Cardiac fibroblast (primary cell): ENCODE measurements at regions not wholly inside any gene's neighbourhood (a gene's known extent, or its start where the extent isn't known, plus 50 kb on each side); places are given as distances from the start of the nearest gene placed in this dataset.

ENCODE experiments used
- DNase-seq, 2 donors: peaks; one replicate each; pipeline versions ENCODE4 v3.0.0 to v3.0.0-alpha.2; 2010; ENCODE audit warnings: low read depth in 2 of 2
- H3K4me3 ChIP-seq, 2 donors: replicated peaks in 1 of 2; 1 replicate in 1 of 2; 2 replicates in 1 of 2; pipeline ENCODE4 v1.5.1; 2011; ENCODE audit warnings: low read depth in 2 of 2, low read length in 2 of 2, mild to moderate bottlenecking in 2 of 2, moderate library complexity in 1 of 2
- CTCF ChIP-seq: IDR thresholded peaks from one replicate; pipeline ENCODE4 v1.5.1; 2011; ENCODE audit warnings: low read depth, mild to moderate bottlenecking, low read length, inconsistent platforms

DNA sequence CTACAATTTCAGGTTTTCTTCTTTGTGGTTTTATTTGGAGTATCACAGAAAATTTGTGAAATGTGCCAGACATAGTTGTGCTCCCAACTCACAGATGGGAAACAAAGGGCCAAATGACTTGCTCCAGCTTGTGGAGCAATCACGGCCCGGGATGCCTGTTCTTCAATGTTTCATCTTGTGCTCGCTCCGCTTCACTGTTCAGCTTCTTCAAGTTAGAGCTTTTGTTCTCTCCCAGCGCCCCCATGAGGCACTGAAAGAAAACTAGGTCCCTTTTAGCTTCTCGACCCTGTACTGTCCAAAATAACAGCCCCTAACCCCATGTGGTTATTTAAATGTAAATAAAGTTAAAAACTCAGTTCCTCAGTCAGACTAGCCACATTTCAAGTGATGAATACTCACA is 187.9 kb upstream of the STXBP6 start:
- H3K4me3 ChIP-seq: no peak overlapping the region
- DNase-seq: peak; percentile 1 to 31
- TF ChIP-seq CTCF: no peak

DNA sequence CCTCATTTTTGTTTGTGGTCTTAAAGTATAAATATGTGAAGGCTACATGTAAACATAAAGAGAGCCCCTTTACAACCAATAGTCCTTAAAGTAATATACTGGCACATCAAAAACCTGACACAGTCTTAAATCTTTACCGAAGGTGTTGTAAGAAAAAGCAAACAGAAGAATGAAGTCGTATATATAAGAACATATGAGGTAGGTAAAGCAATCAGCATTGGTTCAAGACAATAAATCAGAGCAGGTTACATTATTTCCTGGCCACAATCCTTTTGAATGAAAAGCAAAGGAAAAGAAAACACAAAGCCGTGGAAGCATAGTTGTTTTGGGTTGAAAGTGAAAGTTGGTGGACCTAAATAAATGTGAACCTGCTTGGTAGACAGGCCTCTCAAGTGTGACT is 183.7 kb upstream of the STXBP6 start:
- H3K4me3 ChIP-seq: no peak overlapping the region
- no peak for TF ChIP-seq CTCF
- no peak for DNase-seq

- no peak overlapping the region for H3K4me3 ChIP-seq
- DNase-seq: peak in 1 of 2 donors; percentile 1
- no peak for TF ChIP-seq CTCF
These were observed 181.1 kb upstream of the STXBP6 start for GRCh38 chr14:25231004-25231403.

DNA sequence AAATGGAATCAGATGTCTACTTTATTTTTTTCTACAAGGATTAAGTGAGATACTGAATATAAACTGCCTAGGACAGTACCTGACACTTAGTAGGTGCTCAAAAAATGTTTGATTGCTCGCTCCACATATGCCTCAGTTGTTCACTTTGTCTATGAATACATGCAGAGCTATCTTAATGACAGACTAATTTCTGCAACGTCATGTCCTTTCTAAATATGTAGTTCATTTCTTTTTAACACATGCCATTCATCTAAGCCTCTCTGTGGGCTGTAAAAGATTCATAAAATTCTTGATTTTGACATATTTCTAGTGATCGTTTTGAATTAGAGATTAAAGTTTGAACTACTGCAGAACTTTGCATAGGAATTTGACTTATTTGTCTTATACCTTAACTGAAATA is 176.3 kb upstream of the STXBP6 start:
- no peak for TF ChIP-seq CTCF
- no peak for DNase-seq
- H3K4me3 ChIP-seq: no peak overlapping the region

- no peak for TF ChIP-seq CTCF
- H3K4me3 ChIP-seq: no peak overlapping the region
- no peak for DNase-seq
These were observed 172.3 kb upstream of the STXBP6 start for GRCh38 chr14:25222256-25222655.

- no peak overlapping the region for H3K4me3 ChIP-seq
- DNase-seq: no peak
- no peak for TF ChIP-seq CTCF
These were observed 170.6 kb upstream of the STXBP6 start for GRCh38 chr14:25220514-25220913.

GRCh38 chr14:25215607-25216006 is 165.7 kb upstream of the STXBP6 start:
- no peak overlapping the region for H3K4me3 ChIP-seq

More at GRCh38 chr14:25215607-25216006, 165.7 kb upstream of the STXBP6 start:
- DNase-seq: no peak
- no peak for TF ChIP-seq CTCF
